Mucosa of rectum (tissue), 2 donors: ENCODE measurements at regions not wholly inside any gene's neighbourhood (a gene's known extent, or its start where the extent isn't known, plus 50 kb on each side); places are given as distances from the start of the nearest gene placed in this dataset.

Experiments
- H3K27ac ChIP-seq, 2 donors: one replicate each; pipeline ENCODE4 v1.7.0; 2013; ENCODE audit warnings: inconsistent platforms in 2 of 2, low read depth in 2 of 2, low read length in 2 of 2
- H3K27me3 ChIP-seq, 2 donors: one replicate each; pipeline ENCODE4 v1.7.0; 2013; ENCODE audit warnings: low read length in 2 of 2; ENCODE audit not compliant: control insufficient read depth in 2 of 2, insufficient read depth in 2 of 2
- H3K36me3 ChIP-seq, 2 donors: one replicate each; pipeline ENCODE4 v1.7.0; 2013; ENCODE audit warnings: low read length in 2 of 2; ENCODE audit not compliant: control insufficient read depth in 2 of 2, insufficient read depth in 2 of 2
- H3K4me1 ChIP-seq, 2 donors: one replicate each; pipeline ENCODE4 v1.7.0; 2013; ENCODE audit warnings: low read length in 2 of 2, mild to moderate bottlenecking in 1 of 2; ENCODE audit not compliant: control insufficient read depth in 2 of 2, insufficient read depth in 2 of 2
- H3K4me3 ChIP-seq, 2 donors: one replicate each; pipeline ENCODE4 v1.7.0; 2013; ENCODE audit warnings: low read length in 2 of 2
- H3K9ac ChIP-seq, 2 donors: one replicate each; pipeline ENCODE4 v1.7.0; 2013; ENCODE audit warnings: low read length in 2 of 2, low read depth in 1 of 2, mild to moderate bottlenecking in 1 of 2
- H3K9me3 ChIP-seq, 2 donors: one replicate each; pipeline ENCODE4 v1.7.0; 2013; ENCODE audit warnings: low read length in 2 of 2; ENCODE audit not compliant: control insufficient read depth in 2 of 2
- donor health status: healthy.
- donor health status: Normal muscosa, but diverticular disease.

DNA sequence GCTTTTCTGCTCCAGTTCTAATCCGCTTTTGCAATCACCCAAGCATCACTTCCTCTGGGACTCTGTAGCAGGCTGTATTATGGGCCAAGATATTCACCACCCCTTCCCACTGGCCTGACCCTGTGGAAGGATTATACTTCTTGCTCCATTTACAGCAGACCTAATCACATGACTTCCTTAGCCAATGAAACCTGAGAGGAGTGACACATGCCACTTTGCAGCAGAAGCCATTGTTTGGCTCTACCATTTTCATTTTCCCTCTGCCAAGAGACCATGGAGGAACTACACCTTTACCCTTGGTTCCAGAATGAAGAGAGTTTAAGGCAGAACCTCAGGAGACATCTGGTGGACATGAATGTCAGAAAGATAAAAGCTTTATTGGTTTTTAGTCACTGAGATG is 134.9 kb upstream of the HSD17B12 start:
- peaks cover 6 to 20% of the 10 kb centered on the region in 2 donors for H3K27me3 ChIP-seq
- no peak overlapping the region for H3K4me3 ChIP-seq
- H3K36me3 ChIP-seq, result no peaks in the 10 kb centered on the region
- H3K4me1 ChIP-seq, result no peaks in the 10 kb centered on the region
- H3K9ac ChIP-seq, result no peak overlapping the region
- no peaks in the 10 kb centered on the region for H3K9me3 ChIP-seq
- H3K27ac ChIP-seq, result no peak overlapping the region

GRCh38 chr11:43546561-43547429 is 133.7 kb upstream of the HSD17B12 start:
- Histone ChIP-seq H3K4me1 (no peaks in the 10 kb centered on the region), H3K9ac (no peak overlapping the region), H3K4me3 (no peak overlapping the region), H3K27ac (no peak overlapping the region), H3K9me3 (no peaks in the 10 kb centered on the region), H3K27me3 (peaks cover 6 to 20% of the 10 kb centered on the region in 2 donors), H3K36me3 (no peaks in the 10 kb centered on the region)

- Histone ChIP-seq H3K27me3 (peaks cover 6 to 20% of the 10 kb centered on the region in 2 donors), H3K4me3 (no peak overlapping the region), H3K9me3 (no peaks in the 10 kb centered on the region), H3K36me3 (no peaks in the 10 kb centered on the region), H3K9ac (no peak overlapping the region), H3K27ac (no peak overlapping the region), H3K4me1 (no peaks in the 10 kb centered on the region)
Observed at GRCh38 chr11:43547430-43547831, 133.1 kb upstream of the HSD17B12 start.

GRCh38 chr11:43547889-43548381 is 132.6 kb upstream of the HSD17B12 start:
- Histone ChIP-seq H3K9me3 (no peaks in the 10 kb centered on the region), H3K36me3 (no peaks in the 10 kb centered on the region), H3K4me1 (no peaks in the 10 kb centered on the region), H3K27me3 (peaks cover 6 to 20% of the 10 kb centered on the region in 2 donors), H3K4me3 (no peak overlapping the region), H3K27ac (no peak overlapping the region), H3K9ac (no peak overlapping the region)

DNA sequence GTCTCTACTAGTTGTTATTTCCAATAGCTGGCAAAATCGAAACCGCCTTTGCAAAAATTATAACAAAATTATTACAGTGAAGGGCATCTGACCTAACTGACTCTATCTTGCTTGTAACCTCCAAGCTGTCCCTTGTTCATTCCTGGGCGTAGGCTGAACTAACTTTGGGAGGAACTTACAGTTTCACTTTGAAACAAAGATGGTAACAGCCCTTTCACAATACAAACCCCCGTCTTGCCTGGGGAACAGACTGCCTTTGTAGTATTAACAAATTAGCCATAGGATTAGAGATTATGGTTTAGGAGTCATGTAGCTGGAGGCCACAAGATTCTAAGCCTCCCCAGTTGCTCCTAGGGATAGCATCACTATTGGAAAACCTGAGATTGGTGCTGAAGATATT is 131.6 kb upstream of the HSD17B12 start:
- Histone ChIP-seq H3K4me3 (no peak overlapping the region), H3K27me3 (peaks cover 6 to 20% of the 10 kb centered on the region in 2 donors), H3K4me1 (no peaks in the 10 kb centered on the region), H3K36me3 (no peaks in the 10 kb centered on the region), H3K9ac (no peak overlapping the region), H3K9me3 (no peaks in the 10 kb centered on the region), H3K27ac (no peak overlapping the region)

DNA sequence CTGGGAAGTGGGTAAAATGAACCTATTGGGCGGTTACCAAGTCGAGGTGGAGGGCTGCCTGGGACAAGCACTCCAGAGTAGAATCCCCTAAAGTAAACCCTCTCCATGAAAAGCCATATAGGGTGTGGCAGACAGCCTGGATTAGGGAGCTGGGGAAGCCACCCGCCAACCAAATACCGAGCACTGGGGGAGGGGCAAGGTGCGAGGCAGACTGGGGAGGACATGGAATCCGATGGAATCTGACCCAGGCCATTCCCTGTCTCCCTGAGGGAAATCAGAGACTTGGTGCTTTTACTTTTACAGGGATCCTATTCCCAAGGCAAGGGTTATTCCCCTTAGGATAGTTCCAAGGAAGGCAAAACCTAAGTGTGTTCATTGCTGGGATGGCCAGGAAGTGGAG is 130.9 kb upstream of the HSD17B12 start:
- Histone ChIP-seq H3K4me3 (no peak overlapping the region), H3K9ac (no peak overlapping the region), H3K27me3 (peaks cover 6 to 24% of the 10 kb centered on the region in 2 donors), H3K36me3 (no peaks in the 10 kb centered on the region), H3K27ac (no peak overlapping the region), H3K4me1 (no peaks in the 10 kb centered on the region), H3K9me3 (no peaks in the 10 kb centered on the region)

GRCh38 chr11:43550714-43551113 is 129.8 kb upstream of the HSD17B12 start:
- H3K27me3 ChIP-seq, result peaks cover 6 to 23% of the 10 kb centered on the region in 2 donors
- H3K27ac ChIP-seq, result no peak overlapping the region
- H3K9ac ChIP-seq, result no peak overlapping the region
- H3K4me3 ChIP-seq, result no peak overlapping the region
- H3K9me3 ChIP-seq, result no peaks in the 10 kb centered on the region
- no peaks in the 10 kb centered on the region for H3K36me3 ChIP-seq
- no peaks in the 10 kb centered on the region for H3K4me1 ChIP-seq

GRCh38 chr11:43554148-43554473 is 126.4 kb upstream of the HSD17B12 start:
- Histone ChIP-seq H3K9me3 (no peaks in the 10 kb centered on the region), H3K36me3 (no peaks in the 10 kb centered on the region), H3K4me1 (no peaks in the 10 kb centered on the region), H3K9ac (no peak overlapping the region), H3K4me3 (no peak overlapping the region), H3K27ac (no peak overlapping the region), H3K27me3 (peaks cover 20 to 28% of the 10 kb centered on the region in 2 donors)

DNA sequence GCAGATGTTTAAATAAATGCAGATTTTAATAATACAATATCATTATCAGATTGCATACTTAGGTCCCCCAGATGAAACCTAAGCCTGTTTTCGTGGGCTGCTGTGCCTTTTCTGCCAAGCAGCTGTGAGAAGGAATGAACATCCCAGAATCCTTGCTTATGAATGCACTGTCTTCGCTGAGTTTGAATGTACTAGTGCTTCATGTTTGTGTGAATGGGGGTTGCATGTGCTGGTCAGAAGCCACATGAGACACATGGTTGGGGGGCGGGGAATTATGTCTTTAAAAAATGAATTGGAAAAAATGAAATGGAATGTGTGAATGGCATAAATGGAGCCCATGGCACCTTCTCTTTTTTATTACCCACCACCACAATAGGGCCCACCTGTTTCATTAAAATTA is 125.4 kb upstream of the HSD17B12 start:
- Histone ChIP-seq H3K4me3 (no peak overlapping the region), H3K36me3 (no peaks in the 10 kb centered on the region), H3K4me1 (no peaks in the 10 kb centered on the region), H3K9ac (no peak overlapping the region), H3K9me3 (no peaks in the 10 kb centered on the region), H3K27me3 (peaks cover 26 to 28% of the 10 kb centered on the region in 2 donors), H3K27ac (no peak overlapping the region)

DNA sequence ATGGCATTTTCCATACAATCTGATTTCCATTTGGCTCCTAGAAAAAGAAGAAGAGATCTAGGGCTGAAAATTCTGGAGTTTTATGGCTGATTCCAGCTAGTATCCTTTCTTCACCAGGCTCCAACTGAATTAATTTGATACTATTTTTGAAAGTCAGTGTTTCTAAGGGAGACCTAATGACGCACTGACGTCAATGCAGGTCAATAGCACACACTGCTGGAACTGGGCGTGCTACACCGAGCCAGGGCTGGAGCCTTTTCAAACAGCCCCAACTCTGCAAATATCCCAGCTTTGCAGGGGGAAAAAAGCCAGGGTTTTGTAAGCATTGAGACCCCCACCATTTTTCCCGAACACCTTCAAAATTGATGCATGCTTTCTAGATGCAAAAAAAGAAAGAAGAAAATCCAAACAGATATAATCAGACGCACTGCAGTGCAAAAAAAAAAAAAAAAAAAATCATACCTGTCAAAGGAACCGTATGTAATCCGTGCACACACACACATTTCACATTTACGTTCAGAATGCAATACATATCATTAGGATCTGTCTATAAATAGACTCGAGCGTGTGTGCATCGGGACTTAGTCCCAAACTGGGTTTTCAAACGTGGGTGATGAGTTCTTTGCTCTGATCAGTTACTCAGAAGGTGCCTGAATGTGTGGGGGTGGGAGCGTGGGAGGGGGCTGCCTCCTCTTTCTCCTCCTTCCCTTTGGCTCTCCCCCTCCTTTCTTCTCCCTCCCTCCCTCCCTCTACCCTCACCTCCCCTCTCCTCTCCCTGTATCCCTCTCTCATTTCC is 124.5 kb upstream of the HSD17B12 start:
- H3K36me3 ChIP-seq, result no peaks in the 10 kb centered on the region
- H3K9me3 ChIP-seq, result no peaks in the 10 kb centered on the region
- no peak overlapping the region for H3K27ac ChIP-seq
- no peak overlapping the region for H3K4me3 ChIP-seq
- H3K9ac ChIP-seq, result no peak overlapping the region
- H3K4me1 ChIP-seq, result no peaks in the 10 kb centered on the region
- H3K27me3 ChIP-seq, result peaks cover 26 to 31% of the 10 kb centered on the region in 2 donors
